ENCODE measurements at regions not wholly inside any gene's neighbourhood (a gene's known extent, or its start where the extent isn't known, plus 50 kb on each side); places are given as distances from the start of the nearest gene placed in this dataset.

DNA sequence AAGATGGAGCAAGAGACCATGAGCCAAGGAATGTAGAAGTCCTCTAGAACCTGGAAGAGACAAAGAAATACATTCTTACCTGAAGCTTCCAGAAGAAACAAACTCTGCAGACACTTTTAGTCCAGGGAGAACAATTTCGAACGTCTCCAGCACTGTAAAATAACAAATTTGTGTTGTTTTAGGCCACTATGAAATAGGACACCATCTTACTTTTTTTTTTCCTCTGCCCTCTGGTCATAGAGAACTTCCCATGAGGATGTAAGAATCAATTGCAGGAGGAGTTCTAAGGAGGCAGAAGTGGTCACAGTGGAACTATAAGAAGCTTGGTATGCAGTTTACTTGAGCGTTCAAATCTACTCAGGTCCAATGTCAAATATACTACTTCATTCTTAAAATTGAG lies 1295.9 kb downstream of the ZPLD1 start:
- no peaks in the 10 kb centered on the region for H3K36me3 ChIP-seq
- DNase-seq (ENCODE audit: extremely low spot score): no peak
- WGBS: 81% methylated on average over 3 of the region's 3 CpGs
- intact Hi-C loops (cut with DNase I): no loop called here
- H3K4me1 ChIP-seq: no peaks in the 10 kb centered on the region
- no peak for TF ChIP-seq POLR2AphosphoS5 (IDR thresholded peaks at IDR 0.05)
- TF ChIP-seq, protein P1, sequence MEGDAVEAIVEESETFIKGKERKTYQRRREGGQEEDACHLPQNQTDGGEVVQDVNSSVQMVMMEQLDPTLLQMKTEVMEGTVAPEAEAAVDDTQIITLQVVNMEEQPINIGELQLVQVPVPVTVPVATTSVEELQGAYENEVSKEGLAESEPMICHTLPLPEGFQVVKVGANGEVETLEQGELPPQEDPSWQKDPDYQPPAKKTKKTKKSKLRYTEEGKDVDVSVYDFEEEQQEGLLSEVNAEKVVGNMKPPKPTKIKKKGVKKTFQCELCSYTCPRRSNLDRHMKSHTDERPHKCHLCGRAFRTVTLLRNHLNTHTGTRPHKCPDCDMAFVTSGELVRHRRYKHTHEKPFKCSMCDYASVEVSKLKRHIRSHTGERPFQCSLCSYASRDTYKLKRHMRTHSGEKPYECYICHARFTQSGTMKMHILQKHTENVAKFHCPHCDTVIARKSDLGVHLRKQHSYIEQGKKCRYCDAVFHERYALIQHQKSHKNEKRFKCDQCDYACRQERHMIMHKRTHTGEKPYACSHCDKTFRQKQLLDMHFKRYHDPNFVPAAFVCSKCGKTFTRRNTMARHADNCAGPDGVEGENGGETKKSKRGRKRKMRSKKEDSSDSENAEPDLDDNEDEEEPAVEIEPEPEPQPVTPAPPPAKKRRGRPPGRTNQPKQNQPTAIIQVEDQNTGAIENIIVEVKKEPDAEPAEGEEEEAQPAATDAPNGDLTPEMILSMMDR (IDR thresholded peaks at IDR 0.05): no peak
- TF ChIP-seq EP300 (IDR thresholded peaks at IDR 0.05): no peak
- no peak for TF ChIP-seq POLR2A (IDR thresholded peaks at IDR 0.05; ENCODE audit: low read depth)
- no peaks in the 10 kb centered on the region for H3K9me3 ChIP-seq
- H3K27me3 ChIP-seq: no peaks in the 10 kb centered on the region
- H3K27ac ChIP-seq (replicated peaks in 1 of 4): no peak overlapping the region
- H3K4me3 ChIP-seq: no peak overlapping the region

DNA sequence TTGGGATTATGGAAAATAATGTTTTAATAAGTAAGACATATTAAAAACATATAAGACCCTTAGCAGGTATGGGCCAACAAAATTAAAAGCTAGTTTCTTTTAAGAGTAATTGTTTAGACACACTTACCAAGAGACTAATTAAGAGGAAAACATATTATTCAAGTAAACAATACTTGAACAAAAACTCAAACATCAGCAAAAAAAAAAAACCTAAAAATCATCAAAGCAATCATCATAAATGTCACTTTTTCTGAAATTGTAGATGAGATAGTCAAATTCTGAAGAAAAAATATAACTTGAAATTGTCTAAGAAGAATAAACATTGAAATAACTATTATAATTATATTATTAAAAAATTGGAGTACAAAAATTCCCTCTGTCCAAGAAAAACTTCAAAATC lies 1318.2 kb downstream of the ZPLD1 start:
- Histone ChIP-seq H3K27ac (replicated peaks in 1 of 4) (no peak overlapping the region), H3K9me3 (no peaks in the 10 kb centered on the region), H3K27me3 (no peaks in the 10 kb centered on the region), H3K4me3 (no peak overlapping the region), H3K36me3 (no peaks in the 10 kb centered on the region), H3K4me1 (no peaks in the 10 kb centered on the region)
- intact Hi-C loops (cut with DNase I): no loop called here
- TF ChIP-seq POLR2AphosphoS5 (IDR thresholded peaks at IDR 0.05): no peak
- TF ChIP-seq EP300 (IDR thresholded peaks at IDR 0.05): no peak
- TF ChIP-seq POLR2A (IDR thresholded peaks at IDR 0.05; ENCODE audit: low read depth): no peak
- TF ChIP-seq, protein P1 (IDR thresholded peaks at IDR 0.05): no peak
- no peak for DNase-seq (ENCODE audit: extremely low spot score)

DNA sequence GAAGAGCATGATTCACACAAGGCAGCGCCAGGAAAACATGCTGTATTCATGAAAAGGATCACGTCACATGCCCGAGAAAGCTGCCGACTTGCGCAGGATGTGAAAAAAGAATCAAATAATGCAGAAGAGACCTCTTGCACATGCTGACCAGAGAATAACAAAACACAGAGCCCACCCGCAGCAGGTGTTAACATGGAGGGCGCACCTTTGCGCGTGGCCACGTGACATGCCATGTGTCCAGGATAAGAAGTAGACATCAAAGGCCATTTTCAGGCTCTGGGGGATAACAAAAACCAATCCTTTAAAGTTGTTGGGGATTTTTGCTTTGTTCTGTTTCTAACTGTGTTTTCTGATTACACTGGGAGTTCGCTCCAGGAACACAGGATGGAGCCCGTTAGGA lies 1332.8 kb downstream of the ZPLD1 start:
- intact Hi-C loops (cut with DNase I): no loop called here

DNA sequence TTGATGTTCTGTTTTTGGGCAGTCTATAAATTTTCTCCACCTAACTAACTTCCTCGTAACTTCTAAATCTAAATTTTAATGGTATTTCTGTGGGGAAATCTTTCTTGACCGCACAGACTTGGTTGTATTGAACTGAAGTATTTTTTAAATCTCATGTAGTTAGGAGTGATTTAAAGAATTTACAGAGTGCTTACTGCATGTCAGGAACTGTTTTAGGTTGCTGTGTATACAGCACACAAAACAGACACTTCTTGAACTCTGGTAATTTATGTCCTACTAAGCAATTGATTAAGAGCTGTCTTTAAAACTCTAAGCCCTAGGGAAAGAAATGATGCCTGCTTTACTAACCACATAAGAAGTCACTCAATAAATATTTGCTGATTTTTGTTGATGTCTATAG lies 1350.2 kb downstream of the ZPLD1 start:
- 92% methylated on average over 2 of the region's 2 CpGs for WGBS
- Histone ChIP-seq H3K27me3 (no peaks in the 10 kb centered on the region), H3K4me1 (no peaks in the 10 kb centered on the region), H3K36me3 (no peaks in the 10 kb centered on the region), H3K4me3 (no peak overlapping the region), H3K27ac (replicated peaks in 1 of 4) (no peak overlapping the region), H3K9me3 (no peaks in the 10 kb centered on the region)
- no peak for TF ChIP-seq POLR2AphosphoS5 (IDR thresholded peaks at IDR 0.05)
- TF ChIP-seq, protein P1 (IDR thresholded peaks at IDR 0.05): no peak
- no peak for TF ChIP-seq POLR2A (IDR thresholded peaks at IDR 0.05; ENCODE audit: low read depth)
- no peak for TF ChIP-seq EP300 (IDR thresholded peaks at IDR 0.05)
- intact Hi-C loops (cut with DNase I): no loop called here
- DNase-seq (ENCODE audit: extremely low spot score): no peak

More for the DNA sequence above, 1332.8 kb downstream of the ZPLD1 start:
- H3K4me3 ChIP-seq: no peak overlapping the region
- TF ChIP-seq EP300 (IDR thresholded peaks at IDR 0.05) (no peak), POLR2A (IDR thresholded peaks at IDR 0.05; ENCODE audit: low read depth) (no peak), POLR2AphosphoS5 (IDR thresholded peaks at IDR 0.05) (no peak)
- TF ChIP-seq, protein P1 (IDR thresholded peaks at IDR 0.05): no peak
- no peaks in the 10 kb centered on the region for H3K27me3 ChIP-seq
- 90% methylated on average over 11 of the region's 12 CpGs for WGBS
- no peaks in the 10 kb centered on the region for H3K36me3 ChIP-seq
- peaks cover 0 to 15% (median 12%) of the 10 kb centered on the region in 4 donors for H3K9me3 ChIP-seq
- H3K4me1 ChIP-seq: no peaks in the 10 kb centered on the region
- no peak for DNase-seq (ENCODE audit: extremely low spot score)
- H3K27ac ChIP-seq (replicated peaks in 1 of 4): no peak overlapping the region

DNA sequence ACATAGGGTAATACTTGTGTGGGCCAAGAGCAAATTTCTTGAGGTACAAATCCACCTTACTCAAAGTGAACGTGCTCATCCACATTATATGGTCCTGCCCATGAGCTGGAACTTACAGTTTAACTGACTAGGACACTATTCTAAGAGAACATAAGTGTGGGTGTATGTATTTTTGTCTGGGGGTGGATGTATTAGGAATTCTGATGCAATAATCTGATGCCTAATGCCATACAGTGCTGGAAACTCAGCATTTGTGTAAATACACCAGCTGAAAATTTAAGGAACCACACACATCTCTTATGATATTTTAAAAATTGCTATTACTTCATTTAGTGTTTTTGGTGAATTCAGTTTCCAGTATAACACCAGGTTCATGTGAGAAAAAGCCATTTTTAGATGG lies 1350.7 kb downstream of the ZPLD1 start:
- no peaks in the 10 kb centered on the region for H3K4me1 ChIP-seq
- no peaks in the 10 kb centered on the region for H3K27me3 ChIP-seq
- no peak overlapping the region for H3K27ac ChIP-seq (replicated peaks in 1 of 4)
- no peak for TF ChIP-seq POLR2AphosphoS5 (IDR thresholded peaks at IDR 0.05)
- TF ChIP-seq, protein P1 (IDR thresholded peaks at IDR 0.05): no peak
- no peak for TF ChIP-seq POLR2A (IDR thresholded peaks at IDR 0.05; ENCODE audit: low read depth)
- no peak for TF ChIP-seq EP300 (IDR thresholded peaks at IDR 0.05)
- H3K4me3 ChIP-seq: no peak overlapping the region
- 76% methylated on average over 1 of the region's 1 CpG for WGBS
- DNase-seq (ENCODE audit: extremely low spot score): no peak
- H3K9me3 ChIP-seq: no peaks in the 10 kb centered on the region
- intact Hi-C loops (cut with DNase I): no loop called here
- no peaks in the 10 kb centered on the region for H3K36me3 ChIP-seq
